HG03571 (cell line): ENCODE measurements at regions not wholly inside any gene's neighbourhood (a gene's known extent, or its start where the extent isn't known, plus 50 kb on each side); places are given as distances from the start of the nearest gene placed in this dataset.

ENCODE experiments used
- ATAC-seq: cut with Tn5 transposase; IDR thresholded peaks from one replicate; pipeline ENCODE4 v1.9.1; 2021; ENCODE audit not compliant: unreplicated experiment

DNA sequence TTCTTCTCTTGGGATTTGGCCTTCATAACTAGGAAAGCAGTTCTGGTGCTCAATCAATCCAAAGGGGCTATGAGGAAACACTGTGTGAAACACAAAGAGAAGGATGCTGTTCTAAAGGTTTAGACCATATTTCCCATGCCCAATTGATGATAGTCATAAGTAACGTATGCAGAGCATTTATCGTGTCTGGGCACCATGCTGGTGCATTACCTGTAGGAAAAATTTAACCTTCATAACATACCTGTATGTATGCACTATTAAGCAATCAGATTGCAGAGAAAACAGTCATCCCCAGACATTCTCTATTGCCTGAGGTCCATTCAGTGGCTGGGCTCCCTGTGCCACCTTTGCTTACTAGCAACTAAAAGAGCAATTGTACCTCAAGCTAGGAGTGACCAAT is 381.4 kb downstream of the PLPP3 start:
- ATAC-seq, result no peak

GRCh38 chr1:56196839-56197238 is 382.5 kb downstream of the PLPP3 start:
- ATAC-seq, result no peak

- ATAC-seq, result no peak
These were observed 384.6 kb downstream of the PLPP3 start for GRCh38 chr1:56194701-56195300.

- no peak for ATAC-seq
These were observed 385.7 kb downstream of the PLPP3 start for GRCh38 chr1:56193656-56194055.

- no peak for ATAC-seq
These were observed 388.0 kb downstream of the PLPP3 start for GRCh38 chr1:56191369-56191768.

- no peak for ATAC-seq
These were observed 388.5 kb downstream of the PLPP3 start for GRCh38 chr1:56190806-56191365.

DNA sequence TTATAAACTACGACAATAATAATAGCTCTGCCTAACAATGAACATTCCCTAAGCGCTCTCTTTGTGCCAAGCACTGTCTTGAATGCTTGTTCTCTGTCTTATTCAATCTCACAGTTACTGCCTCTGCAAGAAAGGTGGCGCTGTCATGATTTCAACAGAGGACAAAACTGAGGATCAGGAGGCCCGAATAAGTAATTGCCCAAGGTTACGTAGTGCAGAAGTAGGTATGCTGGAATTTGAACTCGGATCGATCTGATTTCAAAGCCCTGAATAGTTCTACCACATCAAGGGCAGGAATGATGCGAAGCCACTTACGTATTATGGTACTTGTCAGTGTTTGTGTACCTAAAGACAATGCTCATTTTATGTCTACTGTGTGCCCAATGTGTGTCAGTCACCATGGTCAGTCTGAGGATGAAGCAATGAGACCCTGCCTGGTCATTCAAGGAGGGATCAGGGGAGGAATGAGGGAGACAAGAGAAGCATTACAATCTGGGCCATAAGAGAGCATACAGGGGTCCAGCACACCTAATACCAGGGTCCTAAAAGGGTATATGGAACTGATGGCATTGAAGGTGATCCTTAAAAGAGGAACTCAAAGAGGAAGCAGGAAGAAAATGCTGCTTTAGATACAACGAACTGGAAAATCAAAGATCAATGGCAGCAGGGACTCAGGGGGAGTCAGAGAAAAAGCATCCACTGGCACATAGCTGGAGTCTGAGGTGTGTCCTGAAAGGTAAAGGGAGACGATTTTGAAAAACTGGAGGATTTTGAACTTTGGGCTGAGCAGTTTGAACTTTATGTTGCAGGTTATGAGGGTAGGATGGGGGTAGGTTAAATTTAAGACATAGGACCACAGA is 389.2 kb downstream of the PLPP3 start:
- ATAC-seq, result no peak

DNA sequence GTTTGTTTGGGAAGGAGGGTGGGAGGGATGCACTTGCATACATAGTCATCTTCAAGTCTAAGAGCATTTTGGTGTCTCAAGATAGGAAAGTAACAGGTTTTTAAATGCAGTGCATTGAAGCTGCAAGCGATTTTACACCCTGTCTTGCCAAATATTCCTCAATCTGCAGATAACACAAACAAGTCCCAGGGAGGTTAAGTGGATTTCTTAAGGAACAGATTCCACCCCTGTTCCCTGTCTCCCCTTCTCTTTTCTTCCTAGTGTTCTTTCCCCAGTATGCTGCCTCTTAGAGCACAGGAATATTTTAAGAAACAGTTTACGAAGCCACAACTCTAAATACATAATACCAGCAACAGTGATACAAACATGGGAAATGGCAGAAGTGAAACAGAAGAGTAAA is 389.9 kb downstream of the PLPP3 start:
- no peak for ATAC-seq

DNA sequence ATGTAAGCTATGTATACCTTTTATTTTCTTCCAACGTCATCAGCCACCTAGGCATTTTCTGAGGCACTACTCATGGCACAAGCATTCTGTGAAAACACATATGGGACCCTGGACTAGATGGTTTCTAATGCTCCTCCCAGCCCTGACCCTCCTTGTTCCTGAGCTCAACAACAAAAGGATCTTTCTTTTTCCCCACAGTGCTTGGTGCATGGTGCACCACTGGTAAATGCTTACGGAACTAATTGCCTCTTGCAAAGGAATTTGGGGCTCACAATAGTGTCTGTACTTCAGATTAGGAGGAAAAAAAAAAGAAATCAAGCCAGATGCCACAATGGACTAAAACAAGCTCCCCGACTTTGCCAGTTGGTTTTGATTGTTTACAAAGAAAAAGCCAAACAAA is 390.5 kb downstream of the PLPP3 start:
- no peak for ATAC-seq

DNA sequence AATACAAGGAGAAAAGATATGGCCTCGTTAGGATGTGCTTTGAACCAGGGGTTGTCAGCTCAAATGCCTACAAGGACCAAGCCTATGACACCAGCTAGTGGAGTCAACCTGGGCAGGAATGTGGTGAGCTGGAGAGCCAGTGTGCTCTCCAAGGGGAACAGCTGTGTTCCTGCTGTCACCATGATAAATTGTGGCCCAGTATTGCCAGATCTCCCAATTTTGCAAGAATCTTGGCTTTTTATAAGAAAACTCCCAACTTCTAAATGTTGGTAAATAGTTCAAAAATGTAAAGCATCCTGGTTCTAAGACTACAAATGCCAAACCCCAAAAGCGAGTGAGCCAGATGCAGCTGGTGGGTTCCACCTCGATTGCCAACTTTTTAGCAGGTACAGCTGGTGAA is 391.1 kb downstream of the PLPP3 start:
- ATAC-seq, result no peak

GRCh38 chr1:56187405-56187804 is 392.0 kb downstream of the PLPP3 start:
- ATAC-seq, result no peak

- no peak for ATAC-seq
These were observed 393.9 kb downstream of the PLPP3 start for GRCh38 chr1:56185493-56185892.

- no peak for ATAC-seq
These were observed 396.2 kb downstream of the PLPP3 start for GRCh38 chr1:56183151-56183550.

DNA sequence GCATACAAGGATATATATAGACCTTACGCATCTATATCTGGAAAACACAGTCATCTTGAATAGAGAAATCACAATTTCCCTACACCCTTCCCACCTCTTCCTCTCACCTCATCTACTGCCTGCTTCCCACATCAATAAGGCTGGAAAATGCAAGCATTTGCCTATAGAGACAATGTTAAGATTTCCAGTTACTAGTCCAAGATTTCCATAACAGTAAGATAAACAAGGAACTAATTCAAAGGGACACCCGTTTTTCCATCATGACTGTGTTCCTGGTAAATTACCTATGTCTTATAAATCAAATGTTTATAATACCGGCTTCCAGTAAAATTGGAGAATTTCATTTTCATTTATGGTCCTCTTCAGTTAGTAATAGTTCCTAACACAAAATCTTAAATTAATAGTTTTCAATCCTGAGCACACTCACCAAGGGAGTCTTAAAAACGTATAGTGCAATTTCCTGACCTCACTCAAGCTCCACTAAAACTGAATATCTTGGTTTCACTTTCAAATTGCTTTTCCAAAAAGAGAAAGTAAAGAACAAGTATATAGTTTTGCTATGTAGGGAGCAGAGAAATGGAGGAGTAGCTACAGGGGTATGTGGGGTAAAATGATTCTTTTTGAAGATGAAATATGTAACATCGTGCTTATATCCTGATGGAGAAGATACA is 398.7 kb downstream of the PLPP3 start:
- no peak for ATAC-seq

DNA sequence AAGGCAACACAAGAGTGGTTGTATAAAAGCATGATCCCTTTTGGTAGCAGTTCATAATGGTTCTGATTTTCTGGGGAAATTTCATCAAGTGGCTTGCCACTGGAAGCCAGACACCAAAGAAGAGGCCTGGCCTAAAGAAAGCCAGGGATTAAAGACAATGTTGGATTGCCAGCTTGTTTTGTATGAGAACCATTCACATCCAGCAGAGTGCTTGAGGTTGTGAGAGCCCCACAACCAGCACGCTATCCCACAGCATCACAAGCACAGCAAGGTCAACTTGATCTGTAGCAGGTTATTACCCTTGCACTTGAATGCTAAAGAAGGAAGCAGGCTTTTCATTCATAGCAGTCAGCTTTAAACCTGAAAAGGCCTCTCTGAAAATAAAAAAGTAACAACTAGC is 399.8 kb downstream of the PLPP3 start:
- no peak for ATAC-seq

DNA sequence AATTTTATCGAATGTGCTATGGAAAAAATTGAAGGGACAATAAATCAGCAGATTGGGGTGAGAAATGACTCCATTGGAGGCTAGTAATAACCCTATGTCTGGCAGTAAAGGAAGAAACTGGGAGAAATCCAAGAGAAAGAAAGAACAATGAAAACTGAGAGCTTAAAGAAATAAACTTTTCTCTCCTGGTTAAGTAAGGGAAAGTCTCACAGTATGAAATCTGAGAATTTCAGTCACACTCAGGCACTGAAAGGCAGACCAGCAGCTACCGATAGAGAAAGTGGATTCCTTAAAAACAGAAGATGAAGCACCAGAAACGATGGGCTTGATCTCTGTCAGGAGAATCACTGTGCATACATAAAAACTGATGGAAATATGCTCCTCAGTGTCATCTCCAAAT is 404.2 kb downstream of the PLPP3 start:
- no peak for ATAC-seq

GRCh38 chr1:56174176-56174885 is 405.0 kb downstream of the PLPP3 start:
- no peak for ATAC-seq

DNA sequence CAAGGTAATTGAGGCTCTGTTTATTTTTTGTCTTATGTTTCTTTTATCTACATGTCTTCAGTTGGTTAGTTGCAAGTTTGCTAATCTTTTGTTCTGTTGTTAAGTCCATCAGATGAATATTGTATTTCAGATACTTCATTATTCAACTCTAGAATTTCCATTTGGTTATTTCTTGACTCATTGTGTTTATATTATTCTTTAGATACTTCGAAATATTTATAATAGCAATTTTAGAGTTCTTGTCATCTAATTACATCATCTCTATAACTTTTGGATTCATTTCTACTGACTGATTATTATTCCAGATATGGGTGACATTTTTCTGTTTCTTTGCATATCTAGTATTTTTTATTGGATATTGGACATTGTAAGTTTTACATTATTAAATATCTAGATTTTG is 405.6 kb downstream of the PLPP3 start:
- no peak for ATAC-seq

- no peak for ATAC-seq
These were observed 407.7 kb downstream of the PLPP3 start for GRCh38 chr1:56171670-56172069.

DNA sequence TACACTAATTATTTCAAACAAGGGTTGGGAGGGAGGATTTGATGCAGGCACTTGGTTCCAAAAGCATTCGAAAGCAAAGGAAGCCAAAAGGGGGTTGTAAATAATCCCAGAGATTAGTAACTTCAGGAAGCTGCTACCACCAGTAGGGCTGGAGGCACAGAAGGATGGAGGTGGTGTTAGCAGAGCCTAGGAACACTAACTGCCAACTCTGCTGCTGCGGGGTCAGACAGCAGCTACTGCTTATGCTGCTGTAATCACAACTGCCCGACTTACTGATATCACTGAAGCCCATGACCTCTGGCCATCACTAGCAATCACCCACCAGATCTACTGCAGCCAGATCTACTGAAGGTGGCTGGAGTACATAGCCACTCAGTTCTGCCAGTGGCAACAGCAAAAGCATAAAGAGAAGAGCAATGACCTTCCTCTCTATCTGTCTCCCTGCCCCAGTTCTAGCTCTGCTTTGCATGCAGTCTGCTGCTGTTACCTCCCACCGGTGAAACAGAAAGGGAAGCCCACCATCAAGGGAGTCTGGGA is 408.5 kb downstream of the PLPP3 start:
- ATAC-seq, result no peak

DNA sequence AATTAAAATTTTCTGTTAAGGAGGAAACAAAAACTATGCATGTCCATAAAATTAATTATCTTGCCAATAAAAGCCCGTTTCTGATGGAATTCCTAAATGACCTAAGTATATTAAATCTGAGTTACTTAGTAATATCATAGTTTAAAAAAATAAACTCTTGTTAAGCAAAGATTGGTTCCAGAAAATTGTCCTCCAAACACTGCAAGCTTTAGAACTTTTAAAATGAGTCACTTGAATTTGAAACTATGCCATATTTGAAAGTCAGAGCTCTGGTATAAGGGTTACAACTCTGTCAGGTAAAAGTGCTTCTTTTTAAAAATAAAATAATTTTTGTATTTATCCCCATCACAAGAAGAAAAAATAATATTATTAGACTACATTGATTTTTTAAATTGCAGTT is 409.5 kb downstream of the PLPP3 start:
- no peak for ATAC-seq
